Gastrocnemius medialis (tissue), 4 donors: ENCODE measurements at regions not wholly inside any gene's neighbourhood (a gene's known extent, or its start where the extent isn't known, plus 50 kb on each side); places are given as distances from the start of the nearest gene placed in this dataset.
"Not testable (repeated sequence)": the region's sequence is repeated elsewhere in the genome, so short reads cannot be mapped to it uniquely, and the experiment has no call there.

Experiments used
- ATAC-seq, 2 donors: fragments of 150-250 bp; one replicate each; pipeline ENCODE4 v1.9.1; 2016
- DNase-seq, 2 donors: peaks; one replicate each; pipeline ENCODE4 v3.0.0-alpha.2; 2019
- H3K27ac ChIP-seq, 4 donors: fragments of 200-600 bp; sonication (generic); 1 replicate in 1 of 4; 2 replicates in 3 of 4; pipeline ENCODE4 v1.5.1; 2016 to 2018; ENCODE audit warnings: mild to moderate bottlenecking in 2 of 4, moderate library complexity in 1 of 4
- H3K27me3 ChIP-seq, 3 donors: fragments of 200-600 bp; sonication (generic) in 2 of 3; 1 replicate in 1 of 3; 2 replicates in 2 of 3; pipeline versions ENCODE4 v1.5.1 to v1.6.0; 2016 to 2019; ENCODE audit warnings: mild to moderate bottlenecking in 1 of 3, moderate library complexity in 1 of 3
- H3K36me3 ChIP-seq, 2 donors: fragments of 200-600 bp; sonication (generic) in 1 of 2; one replicate each; pipeline ENCODE4 v1.5.1; 2017 to 2018
- H3K4me1 ChIP-seq, 2 donors: fragments of 200-600 bp; sonication (generic) in 1 of 2; one replicate each; pipeline ENCODE4 v1.5.1; 2016 to 2017; ENCODE audit warnings: mild to moderate bottlenecking in 2 of 2
- H3K4me3 ChIP-seq, 4 donors: fragments of 200-600 bp; sonication (generic) in 3 of 4; 1 replicate in 1 of 4; 2 replicates in 3 of 4; pipeline ENCODE4 v1.5.1; 2016 to 2019; ENCODE audit warnings: mild to moderate bottlenecking in 2 of 4
- H3K9me3 ChIP-seq, 3 donors: fragments of 200-600 bp; sonication (generic) in 2 of 3; 1 replicate in 1 of 3; 2 replicates in 2 of 3; pipeline ENCODE4 v1.5.1; 2016 to 2019
- POLR2A ChIP-seq, 2 donors: fragments of 450-650 bp; IDR thresholded peaks; one replicate each; pipeline ENCODE4 v1.6.1; 2017; ENCODE audit warnings: antibody characterized with exemption in 2 of 2, mild to moderate bottlenecking in 2 of 2, moderate library complexity in 2 of 2
- in situ Hi-C, 4 donors: fragments of 200-750 bp; cut with MboI; loops; one replicate each; pipeline versions ENCODE4 v1.15.0 to v1.8.0; 2017; ENCODE audit warnings: low sequenced_read_pairs in 4 of 4
- intact Hi-C: fragments of 100-400 bp; cut with DNase I; formaldehyde crosslinking; loops from one replicate; pipeline ENCODE4 v1.15.1; 2023; ENCODE audit warnings: low total_unique reads
- TF ChIP-seq, protein P1 (sequence below), 5 experiments: fragments of 450-650 bp in 3 of 5; fragments of 200-600 bp in 2 of 5; sonication (generic) in 2 of 5; IDR thresholded peaks in 4 of 5; conservative IDR thresholded peaks in 1 of 5; 1 replicate in 4 of 5; 2 replicates in 1 of 5; pipeline ENCODE4 v1.5.1; 2016 to 2019; ENCODE audit warnings: antibody characterized with exemption in 5 of 5, mild to moderate bottlenecking in 3 of 5, moderate library complexity in 3 of 5

- H3K27ac ChIP-seq = no peak overlapping the region
- no peak for TF ChIP-seq POLR2A (IDR thresholded peaks at IDR 0.05)
- TF ChIP-seq, protein P1, sequence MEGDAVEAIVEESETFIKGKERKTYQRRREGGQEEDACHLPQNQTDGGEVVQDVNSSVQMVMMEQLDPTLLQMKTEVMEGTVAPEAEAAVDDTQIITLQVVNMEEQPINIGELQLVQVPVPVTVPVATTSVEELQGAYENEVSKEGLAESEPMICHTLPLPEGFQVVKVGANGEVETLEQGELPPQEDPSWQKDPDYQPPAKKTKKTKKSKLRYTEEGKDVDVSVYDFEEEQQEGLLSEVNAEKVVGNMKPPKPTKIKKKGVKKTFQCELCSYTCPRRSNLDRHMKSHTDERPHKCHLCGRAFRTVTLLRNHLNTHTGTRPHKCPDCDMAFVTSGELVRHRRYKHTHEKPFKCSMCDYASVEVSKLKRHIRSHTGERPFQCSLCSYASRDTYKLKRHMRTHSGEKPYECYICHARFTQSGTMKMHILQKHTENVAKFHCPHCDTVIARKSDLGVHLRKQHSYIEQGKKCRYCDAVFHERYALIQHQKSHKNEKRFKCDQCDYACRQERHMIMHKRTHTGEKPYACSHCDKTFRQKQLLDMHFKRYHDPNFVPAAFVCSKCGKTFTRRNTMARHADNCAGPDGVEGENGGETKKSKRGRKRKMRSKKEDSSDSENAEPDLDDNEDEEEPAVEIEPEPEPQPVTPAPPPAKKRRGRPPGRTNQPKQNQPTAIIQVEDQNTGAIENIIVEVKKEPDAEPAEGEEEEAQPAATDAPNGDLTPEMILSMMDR (IDR thresholded peaks at IDR 0.05 in 4 of 5, conservative IDR thresholded peaks at IDR 0.05 in 1 of 5) = peak in 1 of 5 experiments; percentile 18
- in situ Hi-C loops = no loop called here
- no peaks in the 10 kb centered on the region for H3K4me1 ChIP-seq
- H3K4me3 ChIP-seq = no peak overlapping the region
- DNase-seq = no peak
- ATAC-seq = no peak
- intact Hi-C loops = loop anchor here (5.0 kb wide), 1 partner anchor 311 kb away; no protein-coding TSS in a partner anchor
- H3K9me3 ChIP-seq = no peaks in the 10 kb centered on the region
- no peaks in the 10 kb centered on the region for H3K36me3 ChIP-seq
- no peaks in the 10 kb centered on the region for H3K27me3 ChIP-seq
Observed at GRCh38 chr4:73341454-73341853, 62.6 kb upstream of the ALB start.

DNA sequence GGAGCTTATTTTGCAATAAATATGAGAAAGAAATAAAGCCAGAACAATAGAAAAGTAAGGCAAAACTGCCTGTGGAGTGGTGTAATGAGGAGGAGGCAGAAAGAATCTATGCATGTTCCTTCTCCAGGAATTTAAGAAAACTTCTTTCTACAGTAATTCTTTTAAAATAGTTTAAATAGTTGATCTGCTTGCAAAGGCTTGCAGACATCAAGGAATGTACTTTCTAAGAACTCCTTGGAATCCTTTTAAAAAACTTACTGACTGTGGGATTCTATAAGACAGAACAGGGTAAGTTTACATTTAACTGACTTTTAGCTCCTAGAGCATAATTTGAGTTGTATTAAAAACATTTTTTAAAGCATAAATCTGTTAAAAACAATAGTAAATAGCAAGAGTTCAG, 63.2 kb upstream of the ALB start:
- TF ChIP-seq POLR2A (IDR thresholded peaks at IDR 0.05) = no peak
- TF ChIP-seq, protein P1 (IDR thresholded peaks at IDR 0.05 in 4 of 5, conservative IDR thresholded peaks at IDR 0.05 in 1 of 5) = no peak
- Histone ChIP-seq H3K4me1 (no peaks in the 10 kb centered on the region), H3K27me3 (no peaks in the 10 kb centered on the region), H3K36me3 (no peaks in the 10 kb centered on the region), H3K4me3 (no peak overlapping the region), H3K27ac (no peak overlapping the region), H3K9me3 (no peaks in the 10 kb centered on the region)
- DNase-seq (no peak), ATAC-seq (no peak)
- intact Hi-C loops (loop anchor here (5.0 kb wide), 1 partner anchor 311 kb away; no protein-coding TSS in a partner anchor), in situ Hi-C loops (no loop called here)

DNA sequence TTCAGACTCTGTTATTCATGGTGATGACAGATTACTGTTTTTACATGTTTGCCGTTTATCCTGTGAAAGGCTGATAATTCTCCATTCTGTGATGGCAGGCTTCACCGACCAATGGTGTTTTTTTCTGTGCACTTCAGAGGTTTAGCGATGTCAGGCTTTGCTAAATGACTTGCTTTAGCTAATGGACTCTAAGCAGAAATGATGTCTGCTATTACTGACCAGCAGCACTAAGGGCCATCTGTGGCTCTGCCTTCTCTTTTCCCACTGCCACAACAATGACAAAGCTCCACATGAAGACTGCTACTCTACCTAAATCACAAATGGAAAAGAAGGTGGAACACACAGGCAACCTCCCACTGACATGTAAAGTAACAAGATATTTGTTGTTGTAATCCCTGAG, 68.4 kb upstream of the ALB start:
- Histone ChIP-seq H3K36me3 (no peaks in the 10 kb centered on the region), H3K27me3 (no peaks in the 10 kb centered on the region), H3K9me3 (no peaks in the 10 kb centered on the region), H3K27ac (no peak overlapping the region), H3K4me1 (no peaks in the 10 kb centered on the region), H3K4me3 (no peak overlapping the region)
- no peak for DNase-seq
- TF ChIP-seq, protein P1 (IDR thresholded peaks at IDR 0.05 in 4 of 5, conservative IDR thresholded peaks at IDR 0.05 in 1 of 5) = no peak
- TF ChIP-seq POLR2A (IDR thresholded peaks at IDR 0.05) = no peak
- intact Hi-C loops = no loop called here
- in situ Hi-C loops = no loop called here
- no peak for ATAC-seq

DNA sequence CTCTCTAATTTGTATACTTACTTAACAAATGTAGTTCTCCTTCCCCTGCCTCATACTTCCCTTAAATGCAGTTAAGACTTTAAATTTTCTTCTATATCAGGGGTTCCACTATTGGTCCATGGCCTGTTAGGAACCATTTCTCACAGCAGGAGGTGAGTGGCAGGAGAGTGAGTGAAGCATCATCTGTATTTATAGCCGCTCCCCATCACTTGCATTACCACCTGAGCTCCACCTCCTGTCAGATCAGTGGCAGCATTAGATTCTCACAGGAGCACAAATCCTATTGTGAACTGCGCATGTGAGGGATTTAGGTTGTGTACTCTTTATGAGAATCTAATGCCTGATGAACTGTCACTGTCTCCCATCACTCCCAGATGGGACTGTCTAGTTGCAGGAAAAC, 72.1 kb upstream of the ALB start:
- H3K27me3 ChIP-seq, H3K4me3 ChIP-seq, H3K9me3 ChIP-seq, ATAC-seq, in situ Hi-C loops, H3K4me1 ChIP-seq, intact Hi-C loops, H3K36me3 ChIP-seq, DNase-seq, H3K27ac ChIP-seq: not testable (repeated sequence)

GRCh38 chr4:73329300-73329699, 70.7 kb upstream of the ANKRD17 start:
- intact Hi-C loops (no loop called here), in situ Hi-C loops (no loop called here)
- Histone ChIP-seq H3K27ac (no peak overlapping the region), H3K4me1 (no peaks in the 10 kb centered on the region), H3K36me3 (no peaks in the 10 kb centered on the region), H3K27me3 (no peaks in the 10 kb centered on the region), H3K4me3 (no peak overlapping the region), H3K9me3 (no peaks in the 10 kb centered on the region)
- DNase-seq = no peak
- no peak for ATAC-seq
- TF ChIP-seq, protein P1 (IDR thresholded peaks at IDR 0.05 in 4 of 5, conservative IDR thresholded peaks at IDR 0.05 in 1 of 5) = no peak
- no peak for TF ChIP-seq POLR2A (IDR thresholded peaks at IDR 0.05)

- ATAC-seq, H3K9me3 ChIP-seq, H3K36me3 ChIP-seq, H3K27ac ChIP-seq, DNase-seq, H3K4me1 ChIP-seq, intact Hi-C loops, H3K27me3 ChIP-seq, H3K4me3 ChIP-seq, in situ Hi-C loops: not testable (repeated sequence)
Observed at GRCh38 chr4:73325776-73326175, 67.2 kb upstream of the ANKRD17 start.
